ELR (cell line): ENCODE measurements at regions not wholly inside any gene's neighbourhood (a gene's known extent, or its start where the extent isn't known, plus 50 kb on each side); places are given as distances from the start of the nearest gene placed in this dataset.
A peak's percentile ranks its signal among the peaks of the same experiment; 100 is the strongest.

Experiments used
- DNase-seq: peaks from one replicate; pipeline ENCODE4 v3.0.0-alpha.2; 2015; ENCODE audit warnings: low read depth

DNA sequence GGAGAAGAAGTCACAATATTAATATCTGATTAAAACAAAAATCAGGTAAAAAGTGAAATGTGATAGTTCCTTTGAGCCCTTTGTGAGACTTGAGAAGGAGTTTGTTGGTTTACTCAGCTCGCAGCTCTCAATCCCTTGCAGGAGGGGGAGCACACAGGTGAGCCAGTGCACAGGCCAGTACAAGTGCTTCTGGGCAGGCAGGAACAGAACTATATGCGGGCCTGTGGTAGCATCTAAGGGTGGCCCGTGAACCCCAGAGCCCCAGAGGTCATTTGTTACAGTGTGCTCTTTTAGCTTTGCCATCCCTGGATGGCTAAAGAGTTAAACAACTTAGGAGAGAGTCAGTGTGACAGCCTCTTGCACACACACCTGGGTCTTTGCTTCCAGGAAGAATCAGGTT is 215.3 kb upstream of the EDIL3 start:
- no peak for DNase-seq

DNA sequence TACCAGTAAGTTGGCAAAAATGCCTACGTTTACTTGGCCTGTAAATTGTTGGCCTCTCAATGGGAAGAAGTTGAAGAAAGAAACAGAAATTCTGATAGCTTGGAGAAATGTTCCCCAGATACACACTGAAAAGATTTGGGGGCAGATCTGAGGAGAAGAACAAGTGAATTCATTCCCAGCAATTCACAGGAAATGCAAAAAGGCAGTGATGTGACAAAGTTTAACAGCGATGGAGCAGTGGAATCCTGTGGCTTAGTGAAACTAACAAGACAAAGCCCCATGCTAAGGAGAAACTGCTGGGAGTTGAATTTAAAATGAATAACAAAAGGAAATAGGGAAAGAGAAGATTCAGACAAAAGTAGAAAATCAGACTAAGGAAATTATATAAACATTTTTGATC is 213.2 kb upstream of the EDIL3 start:
- DNase-seq = no peak

DNA sequence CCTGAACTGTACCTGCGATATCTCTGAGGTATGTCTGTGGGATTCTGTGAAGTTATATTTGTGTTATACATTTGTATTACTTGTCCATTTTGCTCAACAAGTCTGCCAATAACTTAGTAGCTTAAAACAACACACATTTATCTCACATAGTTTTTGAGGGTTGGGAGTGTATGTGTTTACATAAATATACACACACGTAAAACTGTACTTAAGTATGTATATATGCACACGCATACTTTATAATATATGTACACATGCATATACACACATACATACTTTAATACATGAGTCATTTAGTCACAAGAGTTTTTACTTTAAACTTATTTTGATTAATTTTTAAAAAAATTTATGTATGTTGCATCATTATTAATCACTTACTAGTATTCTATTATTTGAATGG is 205.9 kb upstream of the EDIL3 start:
- no peak for DNase-seq

DNA sequence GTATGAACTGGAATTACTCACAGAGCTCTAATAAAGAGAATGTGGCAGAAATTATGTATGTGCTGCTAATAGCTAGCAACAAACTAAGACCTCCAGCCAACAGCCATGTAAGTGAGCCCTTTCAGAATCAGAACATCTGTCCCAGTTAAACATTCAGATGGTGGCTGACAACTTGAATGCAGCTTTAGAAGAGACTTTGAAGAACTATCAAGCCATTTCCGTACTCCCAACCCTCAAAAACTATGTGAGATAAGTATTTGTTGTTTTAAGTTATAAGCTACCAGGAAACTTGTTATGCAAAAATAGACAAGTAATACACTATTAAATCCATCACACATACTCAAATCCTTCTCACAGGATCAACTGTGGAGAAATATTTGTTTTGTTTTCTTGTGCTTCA is 205.2 kb upstream of the EDIL3 start:
- DNase-seq = no peak

DNA sequence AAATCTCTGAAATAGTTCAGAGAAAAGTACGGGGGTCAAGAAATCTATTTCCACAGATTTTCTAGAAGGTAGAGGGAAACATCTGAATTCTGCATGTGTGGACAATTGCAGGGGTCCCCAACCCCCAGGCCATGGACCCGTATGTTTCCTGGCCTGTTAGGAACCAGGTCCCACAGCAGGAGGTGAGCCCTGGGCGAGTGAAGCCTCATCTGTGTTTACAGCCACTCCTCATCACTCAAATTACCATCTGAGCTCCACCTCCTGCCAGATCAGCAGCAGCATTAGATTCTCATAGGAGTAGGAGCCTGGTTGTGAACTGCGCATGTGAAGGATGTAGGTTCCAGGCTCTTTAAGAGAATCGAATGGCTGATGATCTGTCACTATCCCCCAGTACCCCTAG is 200.5 kb upstream of the EDIL3 start:
- no peak for DNase-seq

DNA sequence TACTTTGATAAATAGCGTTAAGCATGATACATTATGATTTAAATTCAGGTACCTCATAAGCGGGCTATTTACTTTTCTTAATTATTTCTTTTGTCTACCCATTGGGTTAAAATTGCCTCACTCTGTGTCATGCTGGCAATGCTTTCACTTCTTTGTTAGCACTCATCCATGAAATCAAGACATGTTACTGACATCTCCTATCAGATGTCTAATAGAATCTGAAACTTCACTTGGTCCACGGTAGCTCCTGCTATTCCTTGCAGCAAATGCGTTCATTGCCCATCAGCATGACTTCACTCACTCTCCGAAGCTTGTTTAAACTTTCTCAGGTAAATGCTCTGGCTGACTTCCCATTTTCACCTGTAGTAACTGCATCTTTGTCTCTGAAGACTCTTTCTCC is 193.5 kb upstream of the EDIL3 start:
- no peak for DNase-seq

DNA sequence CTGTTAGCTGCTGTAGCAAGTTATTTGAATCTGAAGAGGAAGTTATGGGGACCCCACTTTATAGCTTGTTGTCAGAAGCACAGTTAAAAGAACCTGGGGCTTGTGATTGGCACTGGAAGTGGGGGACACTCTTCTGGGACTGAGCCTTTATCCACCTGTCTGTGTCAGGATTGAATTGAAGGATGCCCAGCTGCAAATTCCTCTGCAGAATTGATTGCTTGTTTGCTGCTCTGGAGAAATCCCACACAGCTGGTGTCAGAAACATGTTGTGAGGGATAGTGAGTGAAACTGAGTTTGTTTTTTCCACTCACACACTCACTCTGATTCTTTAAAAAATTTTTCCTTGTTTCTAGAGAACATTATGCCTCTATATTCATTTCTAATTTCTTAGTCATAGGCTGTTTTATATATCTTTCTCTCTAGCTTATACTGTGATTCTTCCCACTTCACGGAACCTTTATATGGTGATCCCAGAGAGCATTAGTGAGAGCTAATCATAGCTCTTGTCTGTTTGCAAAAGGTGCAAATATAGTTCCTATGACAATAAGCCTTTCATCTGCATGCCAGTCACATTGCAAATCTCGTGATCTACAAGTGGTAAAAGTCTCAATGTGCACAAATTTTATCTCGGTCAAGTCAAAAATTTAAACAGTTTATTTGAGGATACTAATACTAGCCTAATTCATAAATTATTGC is 188.5 kb upstream of the EDIL3 start:
- DNase-seq = no peak

DNA sequence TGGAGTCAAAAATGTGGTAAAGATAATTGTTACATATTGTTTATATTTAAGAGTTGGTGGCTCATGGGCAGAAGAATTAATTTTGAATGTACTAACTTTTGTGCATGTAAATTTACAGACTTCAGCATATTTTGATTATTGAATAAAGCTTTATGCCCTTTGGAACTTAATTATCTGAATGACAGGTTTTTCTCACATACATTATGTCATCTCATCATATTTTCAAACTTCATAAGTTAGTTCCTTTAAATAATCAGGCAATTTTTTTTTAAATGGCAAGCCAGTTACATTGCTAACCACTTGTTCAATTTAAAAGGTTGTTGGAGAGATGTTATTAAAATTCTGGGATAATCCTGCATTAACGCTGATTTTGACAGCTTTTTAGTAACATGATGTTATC is 184.6 kb upstream of the EDIL3 start:
- no peak for DNase-seq

DNA sequence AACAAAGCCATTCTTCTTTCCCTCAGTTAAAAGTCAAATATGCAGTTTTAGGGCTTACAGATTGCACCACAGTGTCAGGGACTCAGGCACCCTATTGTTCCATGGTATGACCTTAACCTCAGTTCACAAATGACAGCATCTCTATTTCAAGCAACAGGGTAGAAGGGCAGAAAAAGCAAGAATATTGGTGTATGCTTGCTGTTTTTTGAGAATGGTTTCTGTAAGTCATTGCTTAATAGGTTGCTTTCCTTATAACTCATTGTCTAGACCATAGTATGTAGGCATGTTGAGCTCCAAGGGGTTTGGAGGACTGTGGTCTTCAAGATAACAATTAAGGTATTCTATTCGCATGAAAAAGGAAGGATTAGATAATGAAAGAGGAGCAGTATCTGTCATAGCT is 183.5 kb upstream of the EDIL3 start:
- no peak for DNase-seq

DNA sequence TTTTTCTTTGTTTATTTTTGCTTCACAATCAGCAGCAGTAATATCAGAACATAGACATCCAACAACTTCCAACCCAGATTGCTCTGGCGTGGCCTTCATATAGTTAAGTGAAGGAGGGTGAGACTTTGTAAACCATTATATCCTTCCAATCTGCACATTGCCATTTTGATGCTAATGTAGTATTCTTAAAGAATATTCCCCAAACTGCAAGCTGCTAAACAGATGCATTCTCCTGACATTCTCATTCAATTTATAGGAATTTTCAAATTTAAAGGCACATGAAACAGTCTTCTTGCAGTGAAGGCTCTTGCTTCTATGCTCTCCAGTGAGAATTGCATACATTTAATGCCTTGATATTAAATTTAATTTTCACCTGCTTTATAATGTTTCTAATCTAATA is 181.2 kb upstream of the EDIL3 start:
- DNase-seq = no peak

DNA sequence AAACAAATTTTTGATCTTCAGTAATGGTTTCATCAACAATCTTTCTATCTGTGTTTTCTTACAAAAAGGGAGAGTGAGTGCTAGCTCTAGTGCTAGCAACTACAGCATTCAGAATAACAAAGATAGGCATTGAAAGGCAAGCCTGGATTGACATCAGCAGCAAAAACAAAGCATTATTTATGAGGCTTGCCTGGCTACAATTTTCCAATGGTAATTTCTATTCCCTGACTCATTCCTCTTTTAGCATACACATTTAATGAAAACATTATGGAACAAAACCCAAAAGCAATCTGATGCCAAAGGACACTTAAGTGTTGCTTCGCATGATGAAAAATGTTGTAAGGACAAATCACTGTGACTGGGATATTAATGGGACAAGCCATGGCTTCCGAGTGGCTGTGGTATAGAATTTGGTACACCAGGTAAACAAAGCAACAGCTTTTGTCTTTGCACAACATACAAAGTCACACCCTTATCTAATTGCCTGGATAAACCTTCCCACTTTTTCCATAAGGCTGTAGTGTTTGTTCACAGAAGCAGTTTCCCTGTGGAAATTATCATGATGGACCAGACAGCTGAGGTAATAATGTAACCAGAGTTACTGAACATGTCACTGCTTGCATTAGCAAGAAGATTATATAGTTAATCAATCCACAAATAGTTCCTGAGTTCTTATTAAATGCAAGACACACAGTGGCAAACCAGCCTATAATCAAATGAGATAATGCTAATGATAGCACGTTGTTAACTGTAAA is 179.8 kb upstream of the EDIL3 start:
- DNase-seq = no peak

DNA sequence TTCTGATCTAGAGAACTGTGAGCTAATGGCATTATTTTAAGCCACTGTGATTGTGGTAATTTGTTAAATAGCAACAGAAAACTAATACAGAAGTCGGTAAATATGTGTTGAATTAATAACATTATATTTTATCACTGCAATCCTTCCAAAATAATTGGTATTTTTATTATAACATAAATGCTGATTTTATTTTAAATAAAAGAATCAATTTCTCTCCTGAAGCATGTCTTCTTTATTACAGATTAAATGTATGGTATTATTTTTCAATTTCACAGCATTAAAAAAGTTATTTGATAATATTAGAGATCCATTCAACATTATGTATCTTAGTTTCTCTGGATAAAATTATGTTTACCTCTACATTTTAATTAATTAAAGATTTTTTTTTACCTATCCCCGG is 165.5 kb upstream of the EDIL3 start:
- no peak for DNase-seq

DNA sequence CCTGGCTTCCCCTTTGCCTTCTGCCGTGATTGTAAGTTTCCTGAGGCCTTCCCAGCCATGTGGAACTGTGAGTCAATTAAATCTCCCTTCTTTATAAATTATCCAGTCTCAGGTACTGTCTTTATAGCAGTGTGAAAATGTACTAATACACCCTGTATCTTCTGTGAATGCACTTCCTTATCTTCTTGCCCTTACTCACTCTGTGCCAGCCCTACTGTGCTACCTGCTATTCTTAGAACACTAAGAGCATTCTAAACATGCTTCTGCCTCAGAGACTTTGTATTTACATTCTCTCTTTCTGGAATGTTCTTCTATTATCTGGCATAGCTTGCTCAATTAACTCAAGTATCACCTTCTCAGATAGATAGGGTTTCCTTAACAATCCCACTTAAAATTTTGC is 164.4 kb upstream of the EDIL3 start:
- no peak for DNase-seq

DNA sequence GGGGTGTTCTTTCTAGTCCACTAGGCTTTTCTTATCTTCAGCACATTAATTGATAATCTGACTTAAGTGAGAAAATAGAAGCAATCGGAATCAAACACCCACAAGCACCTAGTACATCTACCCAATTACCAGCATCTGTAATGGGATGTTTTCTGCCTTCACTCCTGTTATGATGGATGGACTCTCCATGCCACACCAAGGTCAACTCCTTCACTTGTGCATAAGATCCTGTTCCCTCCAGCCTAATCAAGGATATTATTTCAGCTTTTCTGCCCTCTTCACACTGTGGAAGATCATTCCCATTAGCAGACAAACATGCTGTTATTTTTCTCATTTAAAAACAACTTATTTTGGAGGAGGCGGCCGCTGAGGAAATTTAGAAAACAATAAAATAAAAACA is 162.0 kb upstream of the EDIL3 start:
- no peak for DNase-seq

DNA sequence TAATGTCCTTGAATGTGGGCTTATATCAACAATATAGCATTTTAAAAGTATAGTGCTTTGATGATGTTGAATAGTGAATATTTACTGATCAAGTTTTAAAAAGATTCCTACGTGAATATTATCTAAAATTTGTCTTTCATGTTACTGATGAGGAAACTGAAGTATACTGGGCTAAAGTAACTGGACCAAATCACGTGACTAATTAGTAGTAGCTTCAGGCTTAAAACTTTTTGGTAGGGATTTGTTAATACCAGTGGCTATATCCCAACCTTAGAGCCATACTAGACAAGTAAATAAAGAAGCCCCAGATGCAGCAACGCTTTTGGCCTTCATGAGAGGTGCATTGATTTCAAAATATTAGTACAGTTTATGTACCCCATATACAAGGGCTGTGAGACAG is 152.1 kb upstream of the EDIL3 start:
- no peak for DNase-seq

DNA sequence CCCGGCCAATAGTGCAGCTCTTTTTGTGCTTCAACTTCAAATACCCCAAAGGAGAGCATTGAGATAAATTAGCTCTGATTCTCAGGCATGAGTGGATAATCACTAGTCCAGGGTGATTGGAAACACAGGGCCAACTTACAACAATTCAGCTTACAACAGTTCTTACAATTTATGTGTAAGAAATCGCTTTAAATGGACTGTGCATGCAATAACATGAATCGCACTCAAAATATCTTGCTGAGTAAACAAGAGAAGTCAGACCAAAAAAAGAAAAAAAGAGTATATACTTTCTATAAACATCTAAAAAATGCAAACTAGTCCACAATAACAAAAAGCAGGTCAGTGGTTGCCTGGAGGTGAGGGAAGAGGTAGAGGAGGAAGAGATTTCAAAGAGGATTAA is 150.6 kb upstream of the EDIL3 start:
- no peak for DNase-seq

DNA sequence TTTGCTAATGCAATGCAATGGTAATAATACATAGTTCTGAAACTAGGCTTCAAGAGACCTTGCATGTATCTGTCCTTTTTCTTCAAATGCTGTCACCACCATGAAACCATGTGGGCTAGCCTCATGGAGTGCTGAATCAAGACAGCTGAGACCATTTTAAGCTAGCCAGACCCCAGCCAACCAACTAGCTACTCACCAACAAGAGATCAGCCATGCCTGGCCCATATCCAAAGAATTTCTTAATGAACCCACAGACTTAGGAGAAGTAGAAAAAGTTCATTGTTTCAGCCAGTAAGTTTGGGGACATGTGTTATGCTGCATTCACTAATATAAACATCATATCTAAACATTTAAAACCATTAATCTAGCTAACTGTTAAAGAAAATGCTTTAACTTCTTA is 139.8 kb upstream of the EDIL3 start:
- DNase-seq = no peak

DNA sequence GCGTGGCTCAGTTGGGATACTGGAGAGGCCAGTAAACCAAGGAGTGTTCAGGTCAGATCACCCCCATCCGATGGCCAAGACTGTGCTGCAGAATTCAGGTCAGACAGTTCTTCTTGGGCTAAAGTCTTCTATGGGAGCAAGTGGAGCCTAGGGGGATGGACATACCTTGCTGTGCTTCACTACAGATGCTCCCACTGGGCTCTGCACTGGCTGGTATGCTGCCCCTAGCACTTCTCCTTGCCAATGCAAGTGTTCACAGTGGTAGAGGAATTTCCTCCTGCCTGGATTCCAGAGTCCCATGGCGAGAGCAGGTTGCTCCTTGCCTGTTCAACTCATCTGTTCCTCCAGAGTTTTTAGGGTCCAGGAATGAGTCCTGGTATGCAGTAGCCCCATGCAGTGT is 134.2 kb upstream of the EDIL3 start:
- DNase-seq = no peak

DNA sequence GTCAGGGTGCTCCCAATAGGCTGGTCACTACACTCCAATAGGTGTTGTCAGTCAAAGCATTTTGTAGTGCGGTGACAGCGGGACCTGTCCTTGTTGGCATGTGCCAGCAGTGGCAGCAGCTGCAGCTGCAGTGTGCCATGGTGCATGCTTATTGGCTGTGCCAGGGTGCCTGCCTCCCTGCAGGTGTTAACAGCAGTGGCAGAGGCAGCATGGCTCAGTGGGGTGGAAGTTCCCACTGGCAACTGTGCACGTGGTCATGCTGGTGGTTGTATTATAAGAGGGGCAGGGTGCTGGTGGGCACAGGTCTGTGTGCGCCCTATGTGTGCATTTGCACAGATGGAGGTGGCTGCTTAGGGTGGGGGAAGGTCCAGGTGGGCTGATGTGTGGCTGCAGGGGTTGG is 133.7 kb upstream of the EDIL3 start:
- DNase-seq = no peak

DNA sequence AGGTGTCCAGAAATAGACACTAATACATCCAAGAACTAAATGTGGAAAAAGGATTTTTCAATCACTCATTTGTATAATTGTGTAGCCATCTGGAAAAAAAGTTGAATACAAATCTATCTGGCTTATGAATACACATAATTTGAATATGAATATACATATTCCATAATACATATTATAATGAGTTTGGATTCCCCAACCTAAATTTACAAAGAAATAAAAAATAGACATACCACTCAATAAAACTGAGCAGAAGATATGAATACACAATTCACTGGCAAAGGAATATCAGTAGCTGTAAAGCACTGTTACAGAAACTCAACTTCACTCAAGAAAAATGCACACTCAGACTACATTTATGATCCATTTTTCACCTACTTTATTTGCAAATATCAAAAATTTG is 121.9 kb upstream of the EDIL3 start:
- no peak for DNase-seq

DNA sequence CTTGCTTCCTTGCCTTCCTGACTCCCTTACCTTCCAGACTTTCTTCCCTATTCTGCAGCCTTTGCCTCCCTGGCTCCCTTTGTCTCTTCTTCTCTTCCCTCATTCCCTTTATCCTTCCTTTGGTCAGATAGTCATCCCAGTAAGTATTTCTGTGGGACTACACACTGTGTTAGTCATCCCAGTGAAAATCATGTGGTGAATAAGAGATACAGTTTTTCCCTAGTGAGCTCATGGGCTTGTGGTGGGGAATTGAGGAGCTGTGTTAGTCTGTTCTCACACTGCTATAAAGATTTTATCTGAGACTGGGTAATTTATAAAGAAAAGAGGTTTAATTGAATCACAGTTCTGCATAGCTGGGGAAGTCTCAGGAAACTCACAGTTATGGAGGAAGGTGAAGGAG is 109.8 kb upstream of the EDIL3 start:
- DNase-seq = peak; percentile 53

DNA sequence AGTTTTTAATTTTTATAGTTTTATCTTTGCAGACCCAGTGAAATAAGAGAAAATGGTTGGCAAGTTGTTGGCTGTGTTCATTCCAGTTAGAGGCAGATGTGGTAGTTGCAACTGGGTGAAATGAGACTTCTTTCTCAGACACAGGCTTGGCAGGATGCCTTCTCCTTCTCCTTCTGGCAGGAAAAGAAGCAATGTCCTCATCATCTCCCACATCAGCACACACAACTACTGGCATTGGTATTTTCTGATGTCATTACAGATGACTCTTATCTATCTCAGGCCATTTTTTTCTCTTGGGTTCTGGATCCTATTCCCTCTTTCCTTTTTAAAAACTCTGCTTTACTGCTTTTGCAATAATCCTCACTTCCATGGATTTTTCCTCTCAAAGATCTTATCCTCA is 103.3 kb upstream of the EDIL3 start:
- peak; percentile 2 for DNase-seq

DNA sequence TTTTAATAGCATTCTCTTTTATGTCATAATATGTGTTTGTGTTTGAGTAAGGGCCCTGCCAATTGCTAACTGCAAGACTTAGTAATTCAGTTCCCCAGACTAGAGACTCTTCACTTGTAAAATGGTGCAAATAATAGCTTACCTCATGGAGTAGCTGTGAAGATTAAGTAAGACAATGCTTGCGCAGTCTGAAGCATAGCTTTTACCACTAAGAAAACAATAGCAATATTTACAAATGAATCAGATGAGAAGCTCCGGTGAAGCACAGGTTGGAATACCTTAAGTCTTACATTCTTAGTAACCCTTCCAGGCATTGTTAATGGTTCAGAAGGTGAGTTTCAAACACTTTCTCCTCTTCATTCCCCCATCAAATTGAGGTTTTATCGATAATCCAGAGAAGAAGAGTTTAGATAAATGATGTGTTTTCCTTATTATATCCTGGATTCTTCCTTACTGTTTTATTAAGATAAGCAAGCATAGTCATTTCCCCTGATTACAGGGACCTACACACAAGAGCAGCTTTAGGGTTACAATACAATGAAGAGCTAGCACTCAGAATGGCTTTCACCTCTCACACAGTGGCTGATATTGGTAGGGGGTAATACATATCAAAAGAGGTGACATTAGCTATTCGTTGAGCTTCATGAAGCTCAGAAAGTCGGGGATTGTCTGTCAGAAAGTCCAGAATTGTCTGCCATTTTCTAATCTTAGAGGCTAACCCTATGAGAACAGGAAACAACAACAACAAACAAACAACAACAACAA is 96.4 kb upstream of the EDIL3 start:
- DNase-seq = no peak
